OCI-LY7 (cell line): ENCODE measurements at regions not wholly inside any gene's neighbourhood (a gene's known extent, or its start where the extent isn't known, plus 50 kb on each side); places are given as distances from the start of the nearest gene placed in this dataset.

Experiments used
- BruUV-seq: library from RNA; stranded (reverse); fragments of 400-500 nt; replicated peaks from 2 replicates; lab custom pipeline; 2021; lab: Mats Ljungman, UMichigan
- CTCF ChIA-PET: fragments of 300-600 bp; sonication (Branson Sonifier 250); formaldehyde crosslinking; loops from one replicate; lab custom pipeline; 2022; ENCODE audit warnings: antibody characterized with exemption; ENCODE audit not compliant: unreplicated experiment; lab: Charles Lee
- POLR2A ChIA-PET: fragments of 300-600 bp; sonication (Branson Sonifier 250); formaldehyde crosslinking; loops from one replicate; lab custom pipeline; 2022; ENCODE audit warnings: antibody characterized with exemption; lab: Charles Lee
- DNase-seq: peaks from one replicate; pipeline ENCODE4 v3.0.0-alpha.2; 2015; ENCODE audit warnings: low spot score
- H2AFZ ChIP-seq: fragments of 200-600 bp; sonication (generic), shearing (Covaris generic); 2 replicates; pipeline ENCODE4 v1.6.1; 2014; ENCODE audit warnings: mild to moderate bottlenecking, antibody characterized with exemption, low read length, moderate library complexity
- H3K27ac ChIP-seq: fragments of 200-600 bp; sonication (generic); 2 replicates; pipeline ENCODE4 v1.5.1; 2014; ENCODE audit warnings: mixed run types, low read depth, mild to moderate bottlenecking, moderate library complexity, low read length, inconsistent platforms; ENCODE audit not compliant: poor library complexity, severe bottlenecking
- H3K36me3 ChIP-seq: fragments of 200-600 bp; sonication (generic); 2 replicates; pipeline ENCODE4 v1.6.1; 2014; ENCODE audit warnings: mild to moderate bottlenecking, antibody characterized with exemption, low read length, moderate library complexity, mixed read lengths; ENCODE audit not compliant: insufficient read depth
- H3K4me1 ChIP-seq: fragments of 200-600 bp; sonication (generic); 2 replicates; pipeline ENCODE4 v1.5.1; 2014; ENCODE audit warnings: mild to moderate bottlenecking, low read length; ENCODE audit not compliant: insufficient read depth, poor library complexity, severe bottlenecking
- H3K4me2 ChIP-seq: fragments of 200-600 bp; sonication (generic); 2 replicates; pipeline ENCODE4 v1.6.1; 2014; ENCODE audit warnings: mild to moderate bottlenecking, low read length
- H3K4me3 ChIP-seq: fragments of 200-600 bp; sonication (generic); 2 replicates; pipeline ENCODE4 v1.5.1; 2014; ENCODE audit warnings: mild to moderate bottlenecking, low read depth, low read length; ENCODE audit not compliant: poor library complexity, severe bottlenecking
- H3K79me2 ChIP-seq: fragments of 200-600 bp; sonication (generic); 2 replicates; pipeline ENCODE4 v1.6.1; 2016; ENCODE audit warnings: low read depth, mild to moderate bottlenecking, low read length, moderate library complexity, mixed read lengths; ENCODE audit not compliant: insufficient read depth
- H3K9me2 ChIP-seq: fragments of 200-600 bp; sonication (generic); 2 replicates; pipeline ENCODE4 v1.6.1; 2016; ENCODE audit warnings: mild to moderate bottlenecking, low read length, mixed read lengths; ENCODE audit not compliant: insufficient read depth
- H3K9me3 ChIP-seq: fragments of 200-600 bp; sonication (generic); 2 replicates; pipeline ENCODE4 v1.6.1; 2014; ENCODE audit warnings: mild to moderate bottlenecking, mixed run types, low read length, mixed read lengths
- H4K20me1 ChIP-seq: fragments of 200-600 bp; sonication (generic); 2 replicates; pipeline ENCODE4 v1.6.1; 2014; ENCODE audit warnings: mild to moderate bottlenecking, antibody characterized with exemption, low read length, moderate library complexity, mixed read lengths; ENCODE audit not compliant: insufficient read depth
- CTCF ChIP-seq: fragments of 200-600 bp; sonication (generic); conservative IDR thresholded peaks from 2 replicates; pipeline ENCODE4 v1.5.1; 2014; ENCODE audit warnings: mild to moderate bottlenecking, antibody characterized with exemption, low read length, moderate library complexity, mixed read lengths
- EZH2phosphoT487 ChIP-seq: fragments of 200-600 bp; sonication (generic); IDR thresholded peaks from 2 replicates; pipeline ENCODE4 v1.6.1; 2018; ENCODE audit warnings: low read depth, borderline replicate concordance, mild to moderate bottlenecking, mixed run types, antibody characterized with exemption, low read length, moderate library complexity, mixed read lengths
- intact Hi-C: fragments of 100-400 bp; cut with micrococcal nuclease; formaldehyde crosslinking; loops from one replicate; pipeline ENCODE4 v1.10.0; 2022; ENCODE audit not compliant: unreplicated experiment

DNA sequence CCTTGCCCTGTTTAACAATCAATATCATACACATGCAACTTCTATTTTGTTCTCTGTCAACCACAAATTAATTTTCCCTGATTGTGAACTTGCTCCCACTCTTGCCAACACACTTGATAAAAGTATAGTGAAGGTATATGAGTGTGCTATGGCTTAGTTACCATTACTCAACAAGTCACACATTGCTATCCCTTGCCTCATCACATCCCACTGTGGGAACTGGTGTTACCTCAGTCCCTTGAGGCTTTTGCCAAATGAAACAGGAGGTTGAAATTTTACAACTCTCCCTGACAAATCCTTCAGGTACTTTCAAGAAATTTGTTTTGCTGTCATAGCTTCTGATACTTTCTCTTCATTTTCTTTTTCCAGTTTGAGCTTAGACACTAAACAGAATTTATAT is 472.5 kb upstream of the SEMA3D start:
- H3K9me2 ChIP-seq: no peaks in the 10 kb centered on the region
- DNase-seq: no peak
- BruUV-seq: no TSS peak
- no peak for TF ChIP-seq EZH2phosphoT487
- TF ChIP-seq CTCF: no peak
- H3K4me2 ChIP-seq: no peak overlapping the region
- H3K4me3 ChIP-seq: no peak overlapping the region
- no peaks in the 10 kb centered on the region for H3K79me2 ChIP-seq
- ChIA-PET POLR2A (interaction anchor here (0.6 kb wide), 1 partner anchor 305 kb away, joined by 3 read pairs; no protein-coding TSS in a partner anchor), CTCF (no interaction called here)
- intact Hi-C loops: no loop called here
- no peak overlapping the region for H2AFZ ChIP-seq
- H3K36me3 ChIP-seq: no peaks in the 10 kb centered on the region
- no peaks in the 10 kb centered on the region for H3K4me1 ChIP-seq
- H3K27ac ChIP-seq: no peak overlapping the region
- no peaks in the 10 kb centered on the region for H3K9me3 ChIP-seq
- no peaks in the 10 kb centered on the region for H4K20me1 ChIP-seq

- Histone ChIP-seq H3K79me2 (no peaks in the 10 kb centered on the region), H3K9me3 (no peaks in the 10 kb centered on the region), H2AFZ (no peak overlapping the region), H3K27ac (no peak overlapping the region), H3K9me2 (no peaks in the 10 kb centered on the region), H3K36me3 (no peaks in the 10 kb centered on the region), H3K4me2 (no peak overlapping the region), H3K4me1 (no peaks in the 10 kb centered on the region), H4K20me1 (no peaks in the 10 kb centered on the region), H3K4me3 (no peak overlapping the region)
- CTCF ChIA-PET: no interaction called here
- no peak for DNase-seq
- POLR2A ChIA-PET: interaction anchor here (1.4 kb wide), 1 partner anchor 10 kb away, joined by 4 read pairs; no protein-coding TSS in a partner anchor
- no TSS peak for BruUV-seq
- TF ChIP-seq CTCF (no peak), EZH2phosphoT487 (no peak)
- intact Hi-C loops: no loop called here
Measured at GRCh38 chr7:85655252-85655651, 468.4 kb upstream of the SEMA3D start.

DNA sequence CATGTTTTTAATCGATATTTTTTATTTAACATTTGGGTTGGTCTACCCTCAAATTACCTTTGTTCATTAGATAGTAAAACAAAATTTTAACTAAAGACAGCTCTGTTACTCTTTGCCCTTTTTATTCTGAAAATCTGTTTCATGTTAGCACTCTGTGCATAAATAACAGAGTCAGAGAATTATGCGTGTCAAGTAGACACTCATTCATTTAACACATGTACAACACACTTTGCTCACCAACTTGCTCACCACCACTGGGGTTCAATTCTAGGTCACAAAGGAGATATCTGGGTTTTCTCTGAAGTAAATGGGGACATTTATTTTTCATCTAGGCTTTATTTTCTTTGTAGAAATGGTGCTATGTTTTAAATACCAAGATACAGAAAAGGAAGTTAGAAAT is 457.4 kb upstream of the SEMA3D start:
- no peaks in the 10 kb centered on the region for H3K36me3 ChIP-seq
- intact Hi-C loops: no loop called here
- H3K4me3 ChIP-seq: no peak overlapping the region
- no peak for DNase-seq
- H3K9me2 ChIP-seq: no peaks in the 10 kb centered on the region
- ChIA-PET CTCF (no interaction called here), POLR2A (no interaction called here)
- H3K4me2 ChIP-seq: no peak overlapping the region
- TF ChIP-seq CTCF: no peak
- TF ChIP-seq EZH2phosphoT487: no peak
- BruUV-seq: no TSS peak
- no peak overlapping the region for H2AFZ ChIP-seq
- no peaks in the 10 kb centered on the region for H3K4me1 ChIP-seq
- H4K20me1 ChIP-seq: no peaks in the 10 kb centered on the region
- H3K9me3 ChIP-seq: no peaks in the 10 kb centered on the region
- no peak overlapping the region for H3K27ac ChIP-seq
- H3K79me2 ChIP-seq: no peaks in the 10 kb centered on the region
